Spleen (tissue), 7 donors: ENCODE measurements at regions not wholly inside any gene's neighbourhood (a gene's known extent, or its start where the extent isn't known, plus 50 kb on each side); places are given as distances from the start of the nearest gene placed in this dataset.

Source experiments
- CTCF ChIP-seq, 11 experiments: fragments of 200-600 bp in 7 of 11; fragments of 450-650 bp in 4 of 11; sonication (generic) in 4 of 11; IDR thresholded peaks in 8 of 11; conservative IDR thresholded peaks in 3 of 11; 1 replicate in 7 of 11; 2 replicates in 4 of 11; pipeline versions ENCODE4 v1.4.0 to v1.8.0; 2016 to 2021; ENCODE audit warnings: antibody characterized with exemption in 11 of 11, inconsistent platforms in 4 of 11, mild to moderate bottlenecking in 1 of 11
- POLR2A ChIP-seq, 3 donors: fragments of 450-650 bp; IDR thresholded peaks; one replicate each; pipeline ENCODE4 v1.5.1; 2017; ENCODE audit warnings: antibody characterized with exemption in 3 of 3, mild to moderate bottlenecking in 1 of 3
- POLR2AphosphoS5 ChIP-seq, 3 donors: sonication (generic); formaldehyde crosslinking; IDR thresholded peaks; one replicate each; pipeline ENCODE4 v1.5.1; 2017; ENCODE audit warnings: antibody characterized with exemption in 3 of 3
- donor health status: DM: no; HTN: no; CAD: no; lungs with moderate emphysema.
- donor health status: DM: no; HTN: no; CAD: no.
- donor health status: DM: no; HTN: no; CAD: no.

- TF ChIP-seq CTCF (IDR thresholded peaks at IDR 0.05 in 8 of 11, conservative IDR thresholded peaks at IDR 0.05 in 3 of 11) (no peak), POLR2A (IDR thresholded peaks at IDR 0.05) (no peak), POLR2AphosphoS5 (IDR thresholded peaks at IDR 0.05) (no peak)
Observed at GRCh38 chr5:126104951-126105350, 318.3 kb upstream of the GRAMD2B start.
